ENCODE measurements at regions not wholly inside any gene's neighbourhood (a gene's known extent, or its start where the extent isn't known, plus 50 kb on each side); places are given as distances from the start of the nearest gene placed in this dataset.

GRCh38 chr6:133799043-133799442 is 89.9 kb upstream of the TCF21 start:
- dilution Hi-C loops (cut with MboI; ENCODE audit: extremely low pct_ligation_motif_present, low sequenced_read_pairs) (no loop called here), intact Hi-C loops (cut with micrococcal nuclease) (no loop called here)
- Histone ChIP-seq H3K4me3 (replicated peaks in 1 of 3; ENCODE audit: insufficient read depth in 1 of 3, low read depth in 1 of 3, low read length in 3 of 3) (no peak overlapping the region), H4K20me1 (replicated peaks; ENCODE audit: control insufficient read depth, extremely low read depth, insufficient read depth, low read length) (no peaks in the 10 kb centered on the region), H3K27me3 (ENCODE audit: control insufficient read depth in 2 of 2, insufficient read depth in 2 of 2, low read length in 2 of 2) (no peaks in the 10 kb centered on the region), H3K4me1 (ENCODE audit: control insufficient read depth, extremely low read depth, insufficient read depth, low read length) (no peaks in the 10 kb centered on the region), H3K27ac (ENCODE audit: insufficient read depth, low read depth, low read length) (no peak overlapping the region), H3K4me2 (ENCODE audit: insufficient read depth, low read length) (no peak overlapping the region), H3K9ac (replicated peaks; ENCODE audit: extremely low read depth, insufficient read depth, low read length) (no peak overlapping the region), H3K9me3 (replicated peaks; ENCODE audit: control insufficient read depth, insufficient read depth, low read length) (no peaks in the 10 kb centered on the region), H3K36me3 (ENCODE audit: control insufficient read depth in 2 of 2, extremely low read depth in 1 of 2, insufficient read depth in 2 of 2, low read length in 2 of 2) (no peaks in the 10 kb centered on the region), H3K79me2 (ENCODE audit: control insufficient read depth, insufficient read depth, low read length) (no peaks in the 10 kb centered on the region), H2AFZ (ENCODE audit: low read depth, low read length) (no peak overlapping the region), H3K9me1 (replicated peaks; ENCODE audit: control insufficient read depth, extremely low read depth, insufficient read depth, low read length) (no peaks in the 10 kb centered on the region)
- BruUV-seq (replicated peaks) = no TSS peak
- POLR2A ChIA-PET = no interaction called here
- FAIRE-seq = no peak
- no peak for DNase-seq (ENCODE audit: low read depth, low spot score)
- TF ChIP-seq POLR2A (IDR thresholded peaks at IDR 0.05; ENCODE audit: low read depth, low read length) (no peak), MYC (IDR thresholded peaks at IDR 0.05; ENCODE audit: low read depth, low read length) (no peak), GATA2 (IDR thresholded peaks at IDR 0.05; ENCODE audit: insufficient read depth, insufficient read length, low read depth, low read length) (no peak), EZH2 (IDR thresholded peaks at IDR 0.05; ENCODE audit: borderline replicate concordance, low read depth, low read length, severe bottlenecking) (no peak), POLR2AphosphoS5 (IDR thresholded peaks at IDR 0.05; ENCODE audit: insufficient read depth, low read depth, low read length) (no peak), FOS (IDR thresholded peaks at IDR 0.05; ENCODE audit: borderline replicate concordance, insufficient read depth, low read length) (no peak), JUN (IDR thresholded peaks at IDR 0.05; ENCODE audit: borderline replicate concordance, insufficient read depth, insufficient read length, low read depth) (no peak)
- TF ChIP-seq, protein P1, sequence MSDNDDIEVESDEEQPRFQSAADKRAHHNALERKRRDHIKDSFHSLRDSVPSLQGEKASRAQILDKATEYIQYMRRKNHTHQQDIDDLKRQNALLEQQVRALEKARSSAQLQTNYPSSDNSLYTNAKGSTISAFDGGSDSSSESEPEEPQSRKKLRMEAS (IDR thresholded peaks at IDR 0.05; ENCODE audit: insufficient read depth, insufficient read length) = no peak
- TF ChIP-seq, protein P2, sequence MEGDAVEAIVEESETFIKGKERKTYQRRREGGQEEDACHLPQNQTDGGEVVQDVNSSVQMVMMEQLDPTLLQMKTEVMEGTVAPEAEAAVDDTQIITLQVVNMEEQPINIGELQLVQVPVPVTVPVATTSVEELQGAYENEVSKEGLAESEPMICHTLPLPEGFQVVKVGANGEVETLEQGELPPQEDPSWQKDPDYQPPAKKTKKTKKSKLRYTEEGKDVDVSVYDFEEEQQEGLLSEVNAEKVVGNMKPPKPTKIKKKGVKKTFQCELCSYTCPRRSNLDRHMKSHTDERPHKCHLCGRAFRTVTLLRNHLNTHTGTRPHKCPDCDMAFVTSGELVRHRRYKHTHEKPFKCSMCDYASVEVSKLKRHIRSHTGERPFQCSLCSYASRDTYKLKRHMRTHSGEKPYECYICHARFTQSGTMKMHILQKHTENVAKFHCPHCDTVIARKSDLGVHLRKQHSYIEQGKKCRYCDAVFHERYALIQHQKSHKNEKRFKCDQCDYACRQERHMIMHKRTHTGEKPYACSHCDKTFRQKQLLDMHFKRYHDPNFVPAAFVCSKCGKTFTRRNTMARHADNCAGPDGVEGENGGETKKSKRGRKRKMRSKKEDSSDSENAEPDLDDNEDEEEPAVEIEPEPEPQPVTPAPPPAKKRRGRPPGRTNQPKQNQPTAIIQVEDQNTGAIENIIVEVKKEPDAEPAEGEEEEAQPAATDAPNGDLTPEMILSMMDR (IDR thresholded peaks at IDR 0.05; ENCODE audit: extremely low read depth in 1 of 2, insufficient read depth in 1 of 2, low read depth in 1 of 2, low read length in 2 of 2) = no peak
- CTCF ChIA-PET = no interaction called here
